Smooth muscle cell (in vitro differentiated cells): ENCODE measurements at regions not wholly inside any gene's neighbourhood (a gene's known extent, or its start where the extent isn't known, plus 50 kb on each side); places are given as distances from the start of the nearest gene placed in this dataset.

ENCODE experiments used
- DNase-seq: peaks from one replicate; lab custom pipeline; 2025; ENCODE audit not compliant: unreplicated experiment; lab: John Stamatoyannopoulos, UW
- H2AFZ ChIP-seq: fragments of 200-600 bp; sonication (generic); 2 replicates; pipeline ENCODE4 v1.6.0; 2016; ENCODE audit warnings: antibody characterized with exemption, low read depth, mild to moderate bottlenecking
- H3F3A ChIP-seq: fragments of 200-600 bp; sonication (generic); 2 replicates; pipeline ENCODE4 v1.6.0; 2017; ENCODE audit warnings: antibody characterized with exemption, low read depth
- H3K27ac ChIP-seq: fragments of 200-600 bp; sonication (generic); 2 replicates; pipeline ENCODE4 v1.5.1; 2016; ENCODE audit warnings: low read depth, mild to moderate bottlenecking
- H3K27me3 ChIP-seq: fragments of 200-600 bp; sonication (generic); 2 replicates; pipeline ENCODE4 v1.6.1; 2016; ENCODE audit warnings: low read depth, mild to moderate bottlenecking
- H3K36me3 ChIP-seq: fragments of 200-600 bp; sonication (generic); 2 replicates; pipeline ENCODE4 v1.5.1; 2016; ENCODE audit warnings: low read depth
- H3K4me1 ChIP-seq: fragments of 200-600 bp; sonication (generic); 2 replicates; pipeline ENCODE4 v1.5.1; 2016; ENCODE audit warnings: low read depth
- H3K4me2 ChIP-seq: fragments of 200-600 bp; sonication (generic); 2 replicates; pipeline ENCODE4 v1.6.0; 2016; ENCODE audit warnings: mild to moderate bottlenecking
- H3K4me3 ChIP-seq: fragments of 200-600 bp; sonication (generic); 2 replicates; pipeline ENCODE4 v1.5.1; 2016; ENCODE audit warnings: mild to moderate bottlenecking
- H3K79me2 ChIP-seq: fragments of 200-600 bp; sonication (generic); 2 replicates; pipeline ENCODE4 v1.6.0; 2016; ENCODE audit warnings: low read depth, mild to moderate bottlenecking
- H3K9ac ChIP-seq: fragments of 200-600 bp; sonication (generic); 2 replicates; pipeline ENCODE4 v1.6.0; 2016; ENCODE audit warnings: low read depth
- H3K9me3 ChIP-seq: fragments of 200-600 bp; sonication (generic); replicated peaks from 2 replicates; pipeline ENCODE4 v1.5.1; 2016; ENCODE audit warnings: low read depth
- H4K20me1 ChIP-seq: fragments of 200-600 bp; sonication (generic); 2 replicates; pipeline ENCODE4 v1.6.0; 2016; ENCODE audit warnings: low read depth
- CTCF ChIP-seq: fragments of 200-600 bp; sonication (generic); IDR thresholded peaks from 2 replicates; pipeline ENCODE4 v1.5.1; 2017; ENCODE audit warnings: borderline replicate concordance, mild to moderate bottlenecking, antibody characterized with exemption; ENCODE audit not compliant: insufficient read depth, poor library complexity, severe bottlenecking
- WGBS: methylation state at CpG from one replicate; pipeline ENCODE4 v1.1.7; 2016; ENCODE audit warnings: low lambda C conversion rate; 5-methylcytosine and 5-hydroxymethylcytosine counted together

GRCh38 chr17:74094651-74095050, 108.8 kb upstream of the RPL38 start:
- TF ChIP-seq CTCF, result no peak

GRCh38 chr17:74096456-74096855, 107.0 kb upstream of the RPL38 start:
- H2AFZ ChIP-seq, result no peak overlapping the region
- no peaks in the 10 kb centered on the region for H3K9me3 ChIP-seq
- no peak for TF ChIP-seq CTCF
- no peaks in the 10 kb centered on the region for H4K20me1 ChIP-seq
- WGBS, result 82% methylated on average over 5 of the region's 5 CpGs
- H3F3A ChIP-seq, result peaks cover 9% of the 10 kb centered on the region
- no peak overlapping the region for H3K4me3 ChIP-seq
- H3K27ac ChIP-seq, result no peak overlapping the region
- H3K36me3 ChIP-seq, result no peaks in the 10 kb centered on the region
- no peak overlapping the region for H3K4me2 ChIP-seq
- H3K27me3 ChIP-seq, result peaks cover 9% of the 10 kb centered on the region
- peaks cover 4% of the 10 kb centered on the region for H3K4me1 ChIP-seq
- no peak for DNase-seq
- H3K9ac ChIP-seq, result no peak overlapping the region
- no peaks in the 10 kb centered on the region for H3K79me2 ChIP-seq

More at GRCh38 chr17:74094651-74095050, 108.8 kb upstream of the RPL38 start:
- Histone ChIP-seq H3K4me1 (peaks cover under 1% of the 10 kb centered on the region), H3K9me3 (no peaks in the 10 kb centered on the region), H3K9ac (no peak overlapping the region), H2AFZ (no peak overlapping the region), H3K79me2 (no peaks in the 10 kb centered on the region), H3K4me2 (no peak overlapping the region), H3K27me3 (no peaks in the 10 kb centered on the region), H4K20me1 (no peaks in the 10 kb centered on the region), H3K36me3 (no peaks in the 10 kb centered on the region), H3F3A (peaks cover 9% of the 10 kb centered on the region), H3K27ac (no peak overlapping the region), H3K4me3 (no peak overlapping the region)
- DNase-seq, result no peak

GRCh38 chr17:74097450-74098135, 105.9 kb upstream of the RPL38 start:
- H3K27ac ChIP-seq, result no peak overlapping the region
- H3F3A ChIP-seq, result peaks cover 9% of the 10 kb centered on the region
- no peaks in the 10 kb centered on the region for H4K20me1 ChIP-seq
- peak overlapping the region; percentile 22 for H3K4me2 ChIP-seq
- H3K4me3 ChIP-seq, result no peak overlapping the region
- H3K9ac ChIP-seq, result no peak overlapping the region
- no peaks in the 10 kb centered on the region for H3K79me2 ChIP-seq
- no peak for TF ChIP-seq CTCF
- peaks cover 4% of the 10 kb centered on the region for H3K4me1 ChIP-seq
- H3K36me3 ChIP-seq, result no peaks in the 10 kb centered on the region
- no peak overlapping the region for H2AFZ ChIP-seq
- DNase-seq, result no peak
- peaks cover 18% of the 10 kb centered on the region for H3K27me3 ChIP-seq
- no peaks in the 10 kb centered on the region for H3K9me3 ChIP-seq
- WGBS, result 61% methylated on average over 14 of the region's 14 CpGs
